ENCODE measurements at regions not wholly inside any gene's neighbourhood (a gene's known extent, or its start where the extent isn't known, plus 50 kb on each side); places are given as distances from the start of the nearest gene placed in this dataset.

DNA sequence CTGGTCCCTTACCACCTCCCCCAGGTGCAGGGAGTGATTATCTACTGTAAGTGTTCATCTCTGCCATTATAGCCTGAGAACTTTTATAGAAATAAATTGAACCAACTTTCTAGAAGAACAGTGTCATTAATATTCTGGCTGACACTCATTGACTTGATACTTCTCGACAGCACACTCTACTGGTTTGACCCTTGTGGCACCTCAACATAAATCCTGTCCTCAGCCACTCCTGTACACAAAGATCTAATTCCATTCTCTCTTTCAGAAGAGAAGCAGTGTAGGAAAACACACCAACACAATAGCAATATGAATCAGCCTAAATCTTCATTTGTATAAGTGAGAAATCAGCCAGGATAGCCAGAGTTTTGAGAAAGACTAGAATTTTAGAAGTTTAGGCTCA lies 417.7 kb downstream of the TAF11L14 start:
- Histone ChIP-seq H4K5ac (ENCODE audit: insufficient read length, low read depth, low read length) (no peak overlapping the region), H3K36me3 (ENCODE audit: control insufficient read depth in 2 of 4, insufficient read depth in 4 of 4, low read length in 3 of 4) (no peaks in the 10 kb centered on the region), H3K4me3 (ENCODE audit: extremely low read depth in 1 of 4, insufficient read depth in 2 of 4, low read depth in 3 of 4, low read length in 4 of 4) (no peak overlapping the region), H3K27me3 (replicated peaks in 1 of 4; ENCODE audit: control insufficient read depth in 3 of 4, extremely low read depth in 1 of 4, insufficient read depth in 3 of 4, low read length in 3 of 4) (no peaks in the 10 kb centered on the region), H3K4me2 (ENCODE audit: insufficient read depth in 1 of 2, low read depth in 2 of 2, low read length in 2 of 2) (no peak overlapping the region), H2BK120ac (replicated peaks; ENCODE audit: low read depth, low read length) (no peak overlapping the region), H2BK20ac (ENCODE audit: low read length) (no peak overlapping the region), H3K14ac (ENCODE audit: insufficient read length) (no peak overlapping the region), H2BK15ac (ENCODE audit: low read length) (no peak overlapping the region), H3K79me1 (ENCODE audit: low read depth, low read length) (no peaks in the 10 kb centered on the region), H2AK5ac (ENCODE audit: low read depth, low read length) (no peak overlapping the region), H3K56ac (replicated peaks; ENCODE audit: insufficient read length, low read depth, low read length) (no peak overlapping the region), H2BK12ac (ENCODE audit: low read depth, low read length) (no peak overlapping the region), H3K4ac (replicated peaks; ENCODE audit: insufficient read length, low read depth, low read length) (no peak overlapping the region), H2BK5ac (ENCODE audit: low read depth, low read length) (no peak overlapping the region), H3K79me2 (ENCODE audit: control insufficient read depth in 1 of 2, insufficient read depth in 2 of 2, low read length in 2 of 2) (no peaks in the 10 kb centered on the region), H2AFZ (ENCODE audit: low read length) (no peak overlapping the region), H4K20me1 (replicated peaks in 1 of 2; ENCODE audit: control insufficient read depth in 1 of 2, insufficient read depth in 2 of 2, low read length in 2 of 2) (no peaks in the 10 kb centered on the region), H3K9me3 (ENCODE audit: insufficient read depth in 2 of 2, low read depth in 1 of 2, low read length in 1 of 2) (no peaks in the 10 kb centered on the region), H3K9ac (replicated peaks in 1 of 4; ENCODE audit: extremely low read depth in 1 of 4, low read depth in 3 of 4, low read length in 3 of 4) (no peak overlapping the region), H3K27ac (ENCODE audit: low read depth, low read length) (no peak overlapping the region), H3K18ac (ENCODE audit: extremely low read depth, low read length) (no peak overlapping the region), H3K4me1 (replicated peaks in 1 of 4; ENCODE audit: control insufficient read depth in 3 of 4, insufficient read depth in 4 of 4, low read length in 3 of 4) (no peaks in the 10 kb centered on the region), H3K23ac (ENCODE audit: insufficient read length) (no peak overlapping the region), H4K8ac (ENCODE audit: extremely low read depth, insufficient read depth, low read length) (no peak overlapping the region), H4K91ac (replicated peaks; ENCODE audit: insufficient read length, low read length) (no peak overlapping the region), H3K23me2 (ENCODE audit: low read depth, low read length) (no peaks in the 10 kb centered on the region)
- TF ChIP-seq RBBP5 (IDR thresholded peaks at IDR 0.05; ENCODE audit: borderline replicate concordance, low read depth, low read length) (no peak), CEBPB (IDR thresholded peaks at IDR 0.05; ENCODE audit: low read depth, low read length) (no peak), BCL11A (IDR thresholded peaks at IDR 0.05; ENCODE audit: low read depth in 2 of 2, low read length in 2 of 2) (no peak), NANOG (IDR thresholded peaks at IDR 0.05; ENCODE audit: insufficient read depth, low read depth, low read length, poor library complexity, severe bottlenecking) (no peak), SP2 (IDR thresholded peaks at IDR 0.05; ENCODE audit: low read length) (no peak), EP300 (IDR thresholded peaks at IDR 0.05; ENCODE audit: borderline replicate concordance in 1 of 2, low read depth in 2 of 2, low read length in 2 of 2) (no peak)
- TF ChIP-seq, protein P1, sequence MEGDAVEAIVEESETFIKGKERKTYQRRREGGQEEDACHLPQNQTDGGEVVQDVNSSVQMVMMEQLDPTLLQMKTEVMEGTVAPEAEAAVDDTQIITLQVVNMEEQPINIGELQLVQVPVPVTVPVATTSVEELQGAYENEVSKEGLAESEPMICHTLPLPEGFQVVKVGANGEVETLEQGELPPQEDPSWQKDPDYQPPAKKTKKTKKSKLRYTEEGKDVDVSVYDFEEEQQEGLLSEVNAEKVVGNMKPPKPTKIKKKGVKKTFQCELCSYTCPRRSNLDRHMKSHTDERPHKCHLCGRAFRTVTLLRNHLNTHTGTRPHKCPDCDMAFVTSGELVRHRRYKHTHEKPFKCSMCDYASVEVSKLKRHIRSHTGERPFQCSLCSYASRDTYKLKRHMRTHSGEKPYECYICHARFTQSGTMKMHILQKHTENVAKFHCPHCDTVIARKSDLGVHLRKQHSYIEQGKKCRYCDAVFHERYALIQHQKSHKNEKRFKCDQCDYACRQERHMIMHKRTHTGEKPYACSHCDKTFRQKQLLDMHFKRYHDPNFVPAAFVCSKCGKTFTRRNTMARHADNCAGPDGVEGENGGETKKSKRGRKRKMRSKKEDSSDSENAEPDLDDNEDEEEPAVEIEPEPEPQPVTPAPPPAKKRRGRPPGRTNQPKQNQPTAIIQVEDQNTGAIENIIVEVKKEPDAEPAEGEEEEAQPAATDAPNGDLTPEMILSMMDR (IDR thresholded peaks at IDR 0.05; ENCODE audit: control extremely low read depth in 1 of 3, insufficient read depth in 1 of 3, low read depth in 1 of 3, low read length in 3 of 3): no peak
- DNase-seq (ENCODE audit: low read depth in 1 of 2, low spot score in 2 of 2) (no peak), FAIRE-seq (no peak)
- POLR2A ChIA-PET (ENCODE audit: partially characterized antibody): no interaction called here
- CTCF ChIA-PET (ENCODE audit: partially characterized antibody): no interaction called here
- WGBS, 2 experiments (ENCODE audit: extremely low coverage in 1 of 2, insufficient coverage in 1 of 2, insufficient read length in 1 of 2, insufficient replicate concordance in 2 of 2, low coverage in 1 of 2, low lambda C conversion rate in 2 of 2, missing lambda C conversion rate in 1 of 2): 96% methylated on average over 1 of the region's 1 CpG; no CpG with 5 or more reads in 1 of the 2 experiments

All from H1 (cell line).